ENCODE measurements at regions not wholly inside any gene's neighbourhood (a gene's known extent, or its start where the extent isn't known, plus 50 kb on each side); places are given as distances from the start of the nearest gene placed in this dataset.

DNA sequence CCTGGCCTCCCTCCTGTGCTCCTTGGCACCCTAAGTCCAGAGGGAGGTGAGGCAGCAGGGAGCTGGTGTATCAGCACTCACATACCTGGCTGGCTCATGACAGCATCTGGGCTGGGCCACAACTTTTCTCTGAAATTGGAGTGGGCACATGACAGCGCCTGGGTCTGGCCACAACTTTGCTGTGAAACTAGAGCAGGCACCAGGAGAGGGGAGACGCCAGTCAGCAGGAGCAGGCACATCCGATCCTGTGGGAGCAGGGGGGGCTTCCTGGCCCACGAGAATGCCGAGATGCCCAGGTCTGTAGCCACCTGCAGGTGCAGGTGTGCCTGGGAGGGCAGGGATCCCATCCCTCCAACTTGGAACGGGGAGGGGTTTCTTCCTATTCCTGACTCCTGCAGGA, 69.7 kb upstream of the PPP3CA start:
- Histone ChIP-seq H3K4me3 (replicated peaks in 1 of 3; ENCODE audit: insufficient read depth in 1 of 3, low read depth in 2 of 3, low read length in 3 of 3) (no peak overlapping the region), H3K9me3 (ENCODE audit: low read length) (no peaks in the 10 kb centered on the region), H3K27ac (ENCODE audit: extremely low read length, insufficient read depth, low read length) (no peak overlapping the region), H4K20me1 (ENCODE audit: insufficient read depth, low read length) (no peaks in the 10 kb centered on the region), H3K27me3 (ENCODE audit: control insufficient read depth in 1 of 2, insufficient read depth in 2 of 2, low read length in 2 of 2) (no peaks in the 10 kb centered on the region; a peak in 1 of 5 replicates), H3K4me2 (ENCODE audit: low read depth, low read length) (no peak overlapping the region), H3K79me2 (ENCODE audit: insufficient read depth, low read length) (no peaks in the 10 kb centered on the region), H2AFZ (ENCODE audit: low read length) (no peak overlapping the region), H3K36me3 (replicated peaks in 1 of 2; ENCODE audit: control insufficient read depth in 1 of 2, insufficient read depth in 2 of 2, low read length in 2 of 2) (no peaks in the 10 kb centered on the region), H3K4me1 (ENCODE audit: insufficient read depth, low read length) (no peaks in the 10 kb centered on the region), H3K9ac (ENCODE audit: insufficient read depth, low read depth, low read length) (no peak overlapping the region)
- CTCF ChIA-PET (ENCODE audit: low intra/inter-chr PET ratio, low total read pairs), result no interaction called here
- in situ Hi-C loops (cut with HindIII; ENCODE audit: extremely low pct_ligation_motif_present, low pct_unique_long_range_greater_than_20kb), result no loop called here
- BruUV-seq (replicated peaks), result no TSS peak
- intact Hi-C loops (cut with micrococcal nuclease; ENCODE audit: unreplicated experiment), result no loop called here
- ATAC-seq (no peak; the same call in 2 of the 3 replicates), FAIRE-seq (no peak), DNase-seq (ENCODE audit: low spot score) (no peak)
- POLR2A ChIA-PET, result no interaction called here
- WGBS (ENCODE audit: low lambda C conversion rate), result 0% methylated on average over 1 of the region's 6 CpGs
- no peak for TF ChIP-seq GATAD1 (CRISPR knock-in tag; IDR thresholded peaks at IDR 0.05)
- TF ChIP-seq, protein P1, sequence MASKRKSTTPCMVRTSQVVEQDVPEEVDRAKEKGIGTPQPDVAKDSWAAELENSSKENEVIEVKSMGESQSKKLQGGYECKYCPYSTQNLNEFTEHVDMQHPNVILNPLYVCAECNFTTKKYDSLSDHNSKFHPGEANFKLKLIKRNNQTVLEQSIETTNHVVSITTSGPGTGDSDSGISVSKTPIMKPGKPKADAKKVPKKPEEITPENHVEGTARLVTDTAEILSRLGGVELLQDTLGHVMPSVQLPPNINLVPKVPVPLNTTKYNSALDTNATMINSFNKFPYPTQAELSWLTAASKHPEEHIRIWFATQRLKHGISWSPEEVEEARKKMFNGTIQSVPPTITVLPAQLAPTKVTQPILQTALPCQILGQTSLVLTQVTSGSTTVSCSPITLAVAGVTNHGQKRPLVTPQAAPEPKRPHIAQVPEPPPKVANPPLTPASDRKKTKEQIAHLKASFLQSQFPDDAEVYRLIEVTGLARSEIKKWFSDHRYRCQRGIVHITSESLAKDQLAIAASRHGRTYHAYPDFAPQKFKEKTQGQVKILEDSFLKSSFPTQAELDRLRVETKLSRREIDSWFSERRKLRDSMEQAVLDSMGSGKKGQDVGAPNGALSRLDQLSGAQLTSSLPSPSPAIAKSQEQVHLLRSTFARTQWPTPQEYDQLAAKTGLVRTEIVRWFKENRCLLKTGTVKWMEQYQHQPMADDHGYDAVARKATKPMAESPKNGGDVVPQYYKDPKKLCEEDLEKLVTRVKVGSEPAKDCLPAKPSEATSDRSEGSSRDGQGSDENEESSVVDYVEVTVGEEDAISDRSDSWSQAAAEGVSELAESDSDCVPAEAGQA (IDR thresholded peaks at IDR 0.05; ENCODE audit: low read depth), result no peak
- TF ChIP-seq, protein P1 (CRISPR knock-in tag; IDR thresholded peaks at IDR 0.05; ENCODE audit: borderline replicate concordance), result no peak
- TF ChIP-seq GTF3A (CRISPR knock-in tag; conservative IDR thresholded peaks at IDR 0.05), result no peak
- TF ChIP-seq EED (CRISPR knock-in tag; IDR thresholded peaks at IDR 0.05), result no peak
- TF ChIP-seq, protein P2, sequence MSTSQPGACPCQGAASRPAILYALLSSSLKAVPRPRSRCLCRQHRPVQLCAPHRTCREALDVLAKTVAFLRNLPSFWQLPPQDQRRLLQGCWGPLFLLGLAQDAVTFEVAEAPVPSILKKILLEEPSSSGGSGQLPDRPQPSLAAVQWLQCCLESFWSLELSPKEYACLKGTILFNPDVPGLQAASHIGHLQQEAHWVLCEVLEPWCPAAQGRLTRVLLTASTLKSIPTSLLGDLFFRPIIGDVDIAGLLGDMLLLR (CRISPR knock-in tag; IDR thresholded peaks at IDR 0.05), result no peak
- no peak for TF ChIP-seq ZNF225 (CRISPR knock-in tag; IDR thresholded peaks at IDR 0.05)
- TF ChIP-seq FOXK2 (IDR thresholded peaks at IDR 0.05), result no peak
- TF ChIP-seq ZNF264 (CRISPR knock-in tag; IDR thresholded peaks at IDR 0.05), result no peak
- no peak for TF ChIP-seq NCOA1 (CRISPR knock-in tag; IDR thresholded peaks at IDR 0.05)
- TF ChIP-seq, protein P3, sequence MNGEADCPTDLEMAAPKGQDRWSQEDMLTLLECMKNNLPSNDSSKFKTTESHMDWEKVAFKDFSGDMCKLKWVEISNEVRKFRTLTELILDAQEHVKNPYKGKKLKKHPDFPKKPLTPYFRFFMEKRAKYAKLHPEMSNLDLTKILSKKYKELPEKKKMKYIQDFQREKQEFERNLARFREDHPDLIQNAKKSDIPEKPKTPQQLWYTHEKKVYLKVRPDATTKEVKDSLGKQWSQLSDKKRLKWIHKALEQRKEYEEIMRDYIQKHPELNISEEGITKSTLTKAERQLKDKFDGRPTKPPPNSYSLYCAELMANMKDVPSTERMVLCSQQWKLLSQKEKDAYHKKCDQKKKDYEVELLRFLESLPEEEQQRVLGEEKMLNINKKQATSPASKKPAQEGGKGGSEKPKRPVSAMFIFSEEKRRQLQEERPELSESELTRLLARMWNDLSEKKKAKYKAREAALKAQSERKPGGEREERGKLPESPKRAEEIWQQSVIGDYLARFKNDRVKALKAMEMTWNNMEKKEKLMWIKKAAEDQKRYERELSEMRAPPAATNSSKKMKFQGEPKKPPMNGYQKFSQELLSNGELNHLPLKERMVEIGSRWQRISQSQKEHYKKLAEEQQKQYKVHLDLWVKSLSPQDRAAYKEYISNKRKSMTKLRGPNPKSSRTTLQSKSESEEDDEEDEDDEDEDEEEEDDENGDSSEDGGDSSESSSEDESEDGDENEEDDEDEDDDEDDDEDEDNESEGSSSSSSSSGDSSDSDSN (CRISPR knock-in tag; IDR thresholded peaks at IDR 0.05), result no peak
- TF ChIP-seq ZNF619 (CRISPR knock-in tag; IDR thresholded peaks at IDR 0.05), result no peak
- TF ChIP-seq STAG1 (CRISPR knock-in tag; IDR thresholded peaks at IDR 0.05), result no peak
- TF ChIP-seq HDAC1 (CRISPR knock-in tag; IDR thresholded peaks at IDR 0.05), result no peak
- no peak for TF ChIP-seq CENPX (CRISPR knock-in tag; IDR thresholded peaks at IDR 0.05)
- no peak for TF ChIP-seq ZNF749 (CRISPR knock-in tag; IDR thresholded peaks at IDR 0.05; ENCODE audit: borderline replicate concordance)
